ENCODE measurements at regions not wholly inside any gene's neighbourhood (a gene's known extent, or its start where the extent isn't known, plus 50 kb on each side); places are given as distances from the start of the nearest gene placed in this dataset.
A peak's percentile ranks its signal among the peaks of the same experiment; 100 is the strongest.
"Not testable (repeated sequence)": the region's sequence is repeated elsewhere in the genome, so short reads cannot be mapped to it uniquely, and the experiment has no call there.

DNA sequence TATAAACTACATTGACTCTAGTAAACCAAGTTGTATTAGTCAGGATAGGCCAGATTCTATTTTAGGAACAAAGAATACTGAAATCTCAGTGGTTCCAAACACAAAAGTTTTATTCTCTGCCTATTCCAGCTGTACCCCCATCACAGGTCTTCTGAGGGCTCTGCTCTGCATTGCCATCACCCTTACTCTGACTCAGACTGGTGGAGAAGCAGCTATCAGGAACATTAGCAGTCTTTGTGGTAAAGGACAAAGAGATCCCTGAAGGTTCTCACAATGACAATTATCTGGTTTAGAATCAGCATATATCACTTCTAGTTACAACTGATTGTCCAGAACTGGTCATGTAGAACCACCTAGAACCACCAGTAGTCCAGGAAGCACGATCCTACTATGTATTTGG is 251.1 kb downstream of the GLUD2 start:
- no peak for DNase-seq (ENCODE audit: low spot score)

DNA sequence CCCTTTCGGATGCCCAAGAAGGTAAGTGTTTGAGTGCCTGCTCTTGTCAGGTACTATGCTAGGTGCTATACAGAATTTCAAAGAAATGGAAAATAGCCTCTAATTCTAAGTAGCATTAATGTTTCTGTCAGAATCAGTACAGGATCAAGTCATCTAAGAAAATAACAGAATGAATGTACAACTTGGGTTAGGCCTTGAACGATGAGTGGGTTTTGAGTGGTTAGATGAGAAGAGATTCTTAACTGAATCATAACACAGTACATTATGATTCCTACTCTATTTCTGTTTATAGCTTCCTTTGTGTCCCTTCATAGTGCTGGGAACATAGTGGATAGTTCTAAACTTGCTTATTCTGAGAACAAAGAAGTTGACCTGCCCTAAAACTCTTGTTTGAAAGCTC is 253.9 kb downstream of the GLUD2 start:
- DNase-seq (ENCODE audit: low spot score), result no peak

GRCh38 chrX:121301822-121302221 is 254.4 kb downstream of the GLUD2 start:
- no peak for DNase-seq (ENCODE audit: low spot score)

DNA sequence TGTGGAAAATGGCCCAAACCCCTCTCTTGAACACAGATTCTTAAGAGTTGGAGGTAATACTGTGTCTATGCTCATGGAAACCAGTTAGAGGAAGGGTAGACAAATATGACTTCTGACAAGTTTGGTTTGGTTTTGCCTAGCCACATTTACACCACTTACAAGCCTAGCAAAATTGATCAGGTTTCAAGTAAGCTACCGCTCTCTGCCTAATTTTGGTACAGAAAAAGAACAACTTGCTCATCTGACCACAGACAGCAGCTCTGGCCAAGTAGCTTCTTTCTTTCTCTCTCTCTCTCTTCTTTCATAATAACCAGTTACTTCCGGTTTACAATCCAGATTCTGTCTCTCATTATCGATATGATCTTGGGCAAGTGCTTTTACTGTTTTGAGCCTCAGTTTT is 260.0 kb downstream of the GLUD2 start:
- peak; percentile 6 for DNase-seq (ENCODE audit: low spot score)

- DNase-seq (ENCODE audit: low spot score), result peak; percentile 48
These were observed 260.9 kb downstream of the GLUD2 start for GRCh38 chrX:121308276-121308805.

DNA sequence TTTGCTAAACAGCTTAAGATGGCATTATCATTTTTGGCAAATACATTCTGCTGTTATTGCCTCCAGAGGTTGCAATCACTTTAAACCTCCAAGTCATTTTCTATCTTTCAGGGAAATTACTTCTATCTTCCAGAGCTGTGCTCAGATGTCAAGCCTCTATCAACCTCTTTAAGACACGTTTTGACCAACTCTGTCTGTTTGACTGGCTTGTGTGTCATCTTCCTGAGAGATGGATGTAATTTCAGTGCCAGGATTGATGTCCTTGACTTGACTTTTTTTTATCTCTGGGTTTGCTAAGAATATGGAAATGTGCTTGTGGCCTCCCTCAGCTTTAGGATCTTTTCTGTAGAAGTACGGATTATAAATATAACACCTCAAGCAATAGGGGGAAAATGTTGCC is 263.4 kb downstream of the GLUD2 start:
- no peak for DNase-seq (ENCODE audit: low spot score)

DNA sequence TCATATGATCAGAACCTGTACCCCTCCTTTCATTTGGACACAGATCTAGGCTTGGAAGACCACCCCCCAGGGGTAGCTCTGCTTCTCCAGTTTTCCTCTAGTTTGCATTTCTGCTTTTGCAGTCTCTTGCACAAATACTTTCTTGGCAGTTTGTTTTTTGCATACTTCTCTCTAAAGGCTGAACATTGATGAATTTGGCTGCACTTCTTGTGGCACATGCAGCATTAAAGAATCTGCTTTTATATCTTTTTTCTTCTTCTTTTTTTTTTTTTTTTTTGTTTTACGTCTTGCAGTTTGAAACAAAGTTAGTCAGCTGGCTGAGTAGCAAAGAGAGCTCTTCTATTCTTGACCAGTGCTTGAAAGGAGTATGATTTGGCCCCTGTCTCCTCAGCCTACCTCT is 273.0 kb downstream of the GLUD2 start:
- no peak for DNase-seq (ENCODE audit: low spot score)

DNA sequence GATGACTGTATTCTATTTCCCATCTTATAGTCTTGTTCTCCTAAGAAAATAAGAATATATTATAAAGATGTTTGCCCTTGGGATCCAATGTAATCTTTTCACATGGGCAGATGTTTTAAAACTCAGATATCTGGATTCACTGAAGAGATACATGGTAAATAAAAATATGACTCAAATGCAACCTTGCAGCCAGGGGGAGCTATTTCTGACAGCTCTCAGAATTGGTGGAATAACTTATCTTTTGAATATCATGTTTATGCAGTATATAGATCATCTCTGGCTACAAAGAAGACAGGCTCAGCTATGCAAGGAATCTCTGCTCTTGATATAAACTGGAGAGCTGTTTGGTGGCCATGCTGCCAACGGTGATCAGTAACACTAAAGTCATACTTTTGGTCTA is 274.7 kb downstream of the GLUD2 start:
- peak; percentile 5 for DNase-seq (ENCODE audit: low spot score)

GRCh38 chrX:121323337-121323736 is 275.9 kb downstream of the GLUD2 start:
- DNase-seq (ENCODE audit: low spot score), result no peak

DNA sequence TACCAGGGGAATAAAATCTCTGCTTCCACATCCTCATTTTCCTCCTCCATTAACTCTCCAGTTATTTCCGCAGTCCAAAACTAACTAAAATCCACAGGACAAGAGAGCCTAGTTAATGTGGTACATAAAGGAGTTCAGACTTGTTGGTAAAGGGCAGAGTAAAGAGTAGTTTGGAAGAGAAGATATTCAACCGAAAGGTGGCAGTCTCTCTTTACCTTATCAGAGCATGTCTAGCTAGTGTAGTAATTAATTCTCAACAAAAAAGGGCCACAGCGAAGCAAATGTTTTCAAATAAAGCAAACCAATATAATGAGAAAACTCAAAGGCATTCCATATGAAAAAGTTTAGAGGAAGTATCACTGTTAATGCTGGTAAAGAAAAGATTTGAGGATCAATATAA is 286.5 kb downstream of the GLUD2 start:
- no peak for DNase-seq (ENCODE audit: low spot score)

DNA sequence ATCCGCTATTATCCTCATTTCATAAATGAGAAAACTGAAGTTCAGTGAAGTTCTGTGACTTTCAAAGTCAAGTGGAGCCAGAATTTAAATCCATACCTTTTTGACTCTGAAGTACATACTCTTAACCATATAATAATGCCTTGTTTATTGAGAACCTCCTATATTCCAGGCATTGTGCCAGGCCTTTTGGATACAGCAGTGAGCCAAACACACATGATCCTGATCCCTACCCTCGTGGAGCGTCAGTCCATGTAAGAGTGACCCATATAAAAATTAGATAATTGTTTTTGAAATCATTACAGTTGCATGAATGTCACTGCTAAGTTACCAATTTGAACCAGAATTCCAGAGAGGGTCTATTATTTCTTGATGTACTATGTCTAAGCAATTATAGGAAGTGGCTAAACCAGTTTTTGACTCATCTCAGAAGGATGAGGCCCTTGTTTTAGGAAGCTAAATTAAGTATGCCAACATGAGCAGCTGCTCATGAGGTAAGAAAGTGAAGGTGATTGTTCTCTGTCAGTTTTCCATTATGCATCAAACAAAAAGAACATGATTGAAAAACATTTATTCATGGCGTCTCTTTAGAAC is 289.5 kb downstream of the GLUD2 start:
- DNase-seq (ENCODE audit: low spot score), result no peak

DNA sequence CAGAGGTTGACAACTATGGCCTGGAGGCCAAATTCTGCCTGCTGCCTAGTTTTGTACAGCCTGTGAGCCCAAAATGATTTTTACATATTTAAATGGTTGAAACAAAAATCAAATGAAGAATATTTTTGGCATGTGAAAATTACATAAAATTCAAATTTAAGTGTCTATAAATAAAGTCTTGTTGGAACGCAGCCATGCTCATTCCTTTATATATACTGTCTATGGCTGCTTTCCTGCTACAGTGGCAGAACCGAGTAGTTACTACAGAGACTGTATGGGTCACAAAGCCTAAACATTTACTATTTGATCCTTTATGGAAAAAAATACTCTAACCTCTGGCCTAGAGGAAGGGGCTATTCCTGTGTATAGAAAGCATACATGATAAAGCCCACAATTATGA is 290.4 kb downstream of the GLUD2 start:
- DNase-seq (ENCODE audit: low spot score), result no peak

GRCh38 chrX:121349263-121349662 is 301.9 kb downstream of the GLUD2 start:
- no peak for DNase-seq (ENCODE audit: low spot score)

DNA sequence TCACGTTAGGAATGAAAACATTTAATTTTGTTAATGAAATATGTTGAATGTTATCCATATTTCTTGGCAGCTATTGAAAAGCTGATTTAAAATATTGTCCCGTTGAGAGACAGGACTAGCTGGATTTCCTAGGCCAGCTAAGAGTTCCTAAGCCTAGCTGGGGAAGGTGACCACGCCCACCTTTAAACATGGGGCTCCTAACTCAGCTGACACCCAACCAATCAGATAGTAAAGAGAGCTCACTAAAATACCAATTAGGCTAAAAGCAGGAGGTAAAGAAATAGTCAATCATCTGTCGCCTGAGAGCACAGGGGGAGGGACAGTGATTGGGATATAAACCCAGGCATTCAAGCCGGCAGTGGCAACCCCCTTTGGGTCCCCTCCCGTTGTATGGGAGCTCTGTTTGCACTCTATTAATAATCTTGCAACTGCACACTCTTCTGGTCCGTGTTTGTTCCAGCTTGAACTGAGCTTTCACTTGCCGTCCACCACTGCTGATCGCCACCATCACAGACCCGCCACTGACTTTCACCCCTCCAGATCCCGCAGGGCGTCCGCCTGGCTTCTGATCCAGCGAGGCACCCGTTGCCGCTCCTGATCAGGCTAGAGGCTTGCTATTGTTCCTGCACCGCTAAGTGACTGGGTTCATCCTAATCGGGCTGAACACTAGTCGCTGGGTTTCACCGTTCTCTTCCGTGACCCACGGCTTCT is 308.9 kb downstream of the GLUD2 start:
- DNase-seq (ENCODE audit: low spot score), result no peak

DNA sequence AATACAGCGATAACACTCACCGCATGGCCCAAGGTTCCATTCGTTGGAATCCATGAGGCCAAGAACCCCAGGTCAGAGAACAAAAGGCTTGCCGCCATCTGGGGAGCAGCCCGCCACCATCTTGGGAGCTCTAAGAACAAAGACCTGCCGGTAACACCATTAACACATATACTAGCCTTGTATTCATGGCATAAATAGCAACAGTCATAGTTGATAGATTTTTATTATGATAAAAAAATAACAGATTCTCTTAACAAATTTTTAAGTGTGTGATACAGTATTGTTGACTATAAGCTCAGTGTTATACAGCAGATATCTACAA is 309.4 kb downstream of the GLUD2 start:
- DNase-seq (ENCODE audit: low spot score), result no peak

DNA sequence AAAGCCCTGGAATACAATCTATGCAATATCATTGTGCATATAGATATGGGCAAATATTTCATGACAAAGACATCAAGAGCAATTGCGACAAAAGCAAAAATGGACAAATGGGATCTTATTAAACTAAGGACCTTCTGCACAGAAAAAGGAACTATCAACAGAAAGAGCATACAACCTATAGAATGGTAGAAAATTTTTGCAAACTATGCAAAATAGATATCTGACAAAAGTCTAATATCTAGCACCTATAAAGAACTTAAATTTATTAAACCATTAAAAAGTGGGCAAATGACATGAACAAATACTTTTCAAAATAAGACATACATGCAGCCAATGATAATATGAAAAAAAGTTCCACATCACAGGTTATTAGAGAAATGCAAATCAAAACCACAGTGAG is 312.9 kb downstream of the GLUD2 start:
- no peak for DNase-seq (ENCODE audit: low spot score)

- no peak for DNase-seq (ENCODE audit: low spot score)
These were observed 318.3 kb downstream of the GLUD2 start for GRCh38 chrX:121365572-121366161.

DNA sequence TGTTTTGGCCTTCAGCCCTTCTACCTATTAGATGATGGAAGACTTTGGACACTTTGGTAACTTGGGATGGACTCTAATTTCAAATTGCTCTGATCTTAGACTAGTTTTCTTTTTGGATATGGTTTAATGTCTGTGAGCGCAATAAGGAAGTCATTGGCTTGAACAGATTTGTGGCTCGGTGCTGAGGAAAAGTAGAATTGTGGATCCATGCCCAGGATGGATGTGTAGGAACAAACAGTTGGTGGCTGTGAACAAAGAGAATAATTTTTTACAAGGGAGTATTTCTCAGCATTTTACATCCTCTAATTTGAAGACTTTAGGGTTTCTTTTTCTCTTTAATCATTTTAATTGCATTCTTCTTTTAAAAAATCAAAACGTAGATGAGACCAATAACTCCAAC is 327.1 kb downstream of the GLUD2 start:
- no peak for DNase-seq (ENCODE audit: low spot score)

DNA sequence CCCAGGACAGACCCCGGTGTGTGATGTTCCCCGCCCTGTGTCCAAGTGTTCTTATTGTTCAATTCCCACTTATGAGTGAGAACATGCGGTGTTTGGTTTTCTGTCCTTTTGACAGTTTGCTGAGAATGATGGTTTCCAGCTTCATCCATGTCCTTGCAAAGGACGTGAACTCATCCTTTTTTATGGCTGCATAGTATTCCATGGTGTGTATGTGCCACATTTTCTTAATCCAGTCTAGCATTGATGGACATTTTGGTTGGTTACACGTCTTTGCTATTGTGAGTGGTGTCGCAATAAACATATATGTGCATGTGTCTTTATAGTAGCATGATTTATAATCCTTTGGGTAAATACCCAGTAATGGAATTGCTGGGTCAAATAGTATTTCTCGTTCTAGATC is 334.5 kb downstream of the GLUD2 start:
- DNase-seq (ENCODE audit: low spot score), result not testable (repeated sequence)

DNA sequence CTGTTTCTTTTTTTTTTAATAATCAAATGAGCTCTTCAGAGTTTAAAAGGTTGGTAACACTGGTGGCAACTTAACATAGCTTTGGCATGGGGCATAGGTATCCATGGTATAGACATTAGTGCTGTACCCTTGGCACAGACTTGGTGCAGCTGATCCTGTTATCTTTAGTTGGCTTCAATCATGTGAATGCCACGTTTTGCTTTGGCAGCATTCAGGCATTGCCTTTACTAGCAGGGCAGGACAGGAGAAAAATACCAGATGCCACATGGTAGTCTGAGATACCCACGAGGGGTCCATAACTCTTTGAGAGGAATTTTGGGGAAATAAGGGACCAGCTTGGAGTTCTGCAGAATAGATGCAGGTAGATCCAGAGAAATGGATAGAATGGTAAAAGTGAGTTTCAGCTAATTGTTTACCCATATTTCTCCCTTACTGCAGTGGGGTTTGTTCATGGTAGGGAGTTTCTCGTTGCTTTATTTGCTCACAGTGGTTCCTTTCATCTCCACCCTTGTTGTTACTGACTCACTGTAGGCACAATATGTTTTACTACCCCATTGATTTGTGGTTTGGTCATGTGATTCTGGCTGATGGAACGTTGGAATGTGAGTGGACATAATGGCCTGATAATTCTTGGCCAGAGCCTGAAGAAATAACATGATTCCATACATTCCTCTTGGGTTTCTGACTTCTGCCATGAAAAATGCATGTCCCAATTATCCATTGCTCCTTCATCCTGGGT is 342.7 kb downstream of the GLUD2 start:
- DNase-seq (ENCODE audit: low spot score), result peak; percentile 2

DNA sequence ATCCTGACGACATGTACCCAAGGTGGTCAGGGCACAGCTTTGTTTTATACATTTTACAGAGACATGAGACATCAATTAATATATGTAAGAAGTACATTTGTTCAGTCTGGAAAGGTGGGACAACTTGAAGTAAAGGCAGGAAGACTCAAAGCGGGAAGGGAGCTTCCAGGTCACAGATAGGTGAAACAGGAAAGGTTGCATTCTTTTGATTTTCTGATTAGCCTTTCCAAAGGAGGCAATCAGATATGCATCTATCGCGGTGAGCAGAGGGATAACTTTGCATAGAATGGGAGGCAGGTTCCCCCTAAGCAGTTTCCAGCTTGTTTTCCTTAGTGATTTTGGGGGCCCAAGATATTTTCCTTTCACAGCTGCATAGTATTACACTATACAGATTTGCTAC is 358.4 kb downstream of the GLUD2 start:
- no peak for DNase-seq (ENCODE audit: low spot score)

- no peak for DNase-seq (ENCODE audit: low spot score)
These were observed 360.2 kb downstream of the GLUD2 start for GRCh38 chrX:121407627-121408026.

GRCh38 chrX:121431514-121431913 is 384.1 kb downstream of the GLUD2 start:
- not testable (repeated sequence) for DNase-seq (ENCODE audit: low spot score)
